Stimulated activated CD8-positive, alpha-beta memory T cell treated with anti-CD3 and anti-CD28 coated beads, Interleukin-12 subunit alpha, Interleukin-12 subunit beta, amount 100 ng/mL, for 1 hour (primary cell): ENCODE measurements at regions not wholly inside any gene's neighbourhood (a gene's known extent, or its start where the extent isn't known, plus 50 kb on each side); places are given as distances from the start of the nearest gene placed in this dataset.
"Not testable (repeated sequence)": the region's sequence is repeated elsewhere in the genome, so short reads cannot be mapped to it uniquely, and the experiment has no call there.

Experiments
- DNase-seq: peaks from one replicate; pipeline ENCODE4 v3.0.0-alpha.2; 2020; ENCODE audit warnings: low read depth

GRCh38 chr5:125251703-125252102 lies 505.3 kb upstream of the ZNF608 start:
- no peak for DNase-seq

GRCh38 chr5:125253634-125254033 lies 507.2 kb upstream of the ZNF608 start:
- DNase-seq = not testable (repeated sequence)

GRCh38 chr5:125254267-125254666 lies 507.8 kb upstream of the ZNF608 start:
- no peak for DNase-seq

- DNase-seq = no peak
Measured at GRCh38 chr5:125256296-125256695, 509.9 kb upstream of the ZNF608 start.

- no peak for DNase-seq
Measured at GRCh38 chr5:125257057-125257972, 510.9 kb upstream of the ZNF608 start.

GRCh38 chr5:125257997-125258396 lies 511.6 kb upstream of the ZNF608 start:
- DNase-seq = no peak

GRCh38 chr5:125258615-125259014 lies 512.2 kb upstream of the ZNF608 start:
- no peak for DNase-seq

- DNase-seq = no peak
Measured at GRCh38 chr5:125261505-125262250, 515.2 kb upstream of the ZNF608 start.

- DNase-seq = no peak
Measured at GRCh38 chr5:125262782-125263181, 516.3 kb upstream of the ZNF608 start.

GRCh38 chr5:125263356-125263755 lies 516.9 kb upstream of the ZNF608 start:
- no peak for DNase-seq

- DNase-seq = no peak
Measured at GRCh38 chr5:125266106-125266505, 519.7 kb upstream of the ZNF608 start.

GRCh38 chr5:125267636-125268248 lies 521.3 kb upstream of the ZNF608 start:
- no peak for DNase-seq

- no peak for DNase-seq
Measured at GRCh38 chr5:125269926-125270325, 523.5 kb upstream of the ZNF608 start.

- no peak for DNase-seq
Measured at GRCh38 chr5:125272357-125272756, 525.9 kb upstream of the ZNF608 start.

GRCh38 chr5:125274211-125274610 lies 527.8 kb upstream of the ZNF608 start:
- DNase-seq = no peak

GRCh38 chr5:125274938-125275724 lies 528.7 kb upstream of the ZNF608 start:
- no peak for DNase-seq

- no peak for DNase-seq
Measured at GRCh38 chr5:125275725-125276090, 529.3 kb upstream of the ZNF608 start.

- no peak for DNase-seq
Measured at GRCh38 chr5:125276096-125276495, 529.7 kb upstream of the ZNF608 start.

- DNase-seq = no peak
Measured at GRCh38 chr5:125277494-125278154, 531.2 kb upstream of the ZNF608 start.

- no peak for DNase-seq
Measured at GRCh38 chr5:125278711-125279110, 532.3 kb upstream of the ZNF608 start.

- DNase-seq = no peak
Measured at GRCh38 chr5:125281667-125282066, 535.2 kb upstream of the ZNF608 start.
